GM12865 (cell line): ENCODE measurements at regions not wholly inside any gene's neighbourhood (a gene's known extent, or its start where the extent isn't known, plus 50 kb on each side); places are given as distances from the start of the nearest gene placed in this dataset.
"Not testable (repeated sequence)": the region's sequence is repeated elsewhere in the genome, so short reads cannot be mapped to it uniquely, and the experiment has no call there.

ENCODE experiments used
- DNase-seq: peaks from one replicate; pipeline ENCODE4 v3.0.0; 2010; ENCODE audit warnings: low read depth
- H3K4me3 ChIP-seq: 2 replicates; pipeline ENCODE4 v1.5.1; 2011; ENCODE audit warnings: mild to moderate bottlenecking, low read depth, low read length, control low read depth
- CTCF ChIP-seq: IDR thresholded peaks from 2 replicates; pipeline ENCODE4 v1.5.1; 2011; ENCODE audit warnings: low read length, control low read depth, low read depth, inconsistent platforms; ENCODE audit not compliant: insufficient read depth; ENCODE audit errors: missing control alignments

GRCh38 chr2:17373741-17374140, 144.5 kb downstream of the RAD51AP2 start:
- no peak for DNase-seq
- no peak overlapping the region for H3K4me3 ChIP-seq
- no peak for TF ChIP-seq CTCF

- no peak overlapping the region for H3K4me3 ChIP-seq
- no peak for DNase-seq
- TF ChIP-seq CTCF: no peak
These were observed 145.2 kb downstream of the RAD51AP2 start for GRCh38 chr2:17373041-17373440.

- no peak for TF ChIP-seq CTCF
- H3K4me3 ChIP-seq: no peak overlapping the region
- no peak for DNase-seq
These were observed 154.4 kb downstream of the RAD51AP2 start for GRCh38 chr2:17363846-17364245.

GRCh38 chr2:17362956-17363355, 155.3 kb downstream of the RAD51AP2 start:
- no peak for DNase-seq
- no peak overlapping the region for H3K4me3 ChIP-seq
- TF ChIP-seq CTCF: no peak

- peak; percentile 12 for DNase-seq
- no peak overlapping the region for H3K4me3 ChIP-seq
- no peak for TF ChIP-seq CTCF
These were observed 162.5 kb downstream of the RAD51AP2 start for GRCh38 chr2:17355608-17356329.

- H3K4me3 ChIP-seq: no peak overlapping the region
- no peak for DNase-seq
- no peak for TF ChIP-seq CTCF
These were observed 165.0 kb downstream of the RAD51AP2 start for GRCh38 chr2:17353263-17353662.

GRCh38 chr2:17342692-17343091, 175.5 kb downstream of the RAD51AP2 start:
- not testable (repeated sequence) for DNase-seq, H3K4me3 ChIP-seq

- no peak for DNase-seq
- TF ChIP-seq CTCF: no peak
- no peak overlapping the region for H3K4me3 ChIP-seq
These were observed 180.7 kb downstream of the RAD51AP2 start for GRCh38 chr2:17337507-17337906.
